ENCODE measurements at regions not wholly inside any gene's neighbourhood (a gene's known extent, or its start where the extent isn't known, plus 50 kb on each side); places are given as distances from the start of the nearest gene placed in this dataset.

- TF ChIP-seq CTCF (conservative IDR thresholded peaks at IDR 0.05 in 1 of 2, IDR thresholded peaks at IDR 0.05 in 1 of 2; ENCODE audit: low read depth in 1 of 2, low read length in 2 of 2) (no peak), EZH2 (IDR thresholded peaks at IDR 0.05; ENCODE audit: low read length, missing control alignments) (no peak)
Measured at GRCh38 chr7:68730964-68731363, 867.3 kb upstream of the AUTS2 start.

Measured in fibroblast of lung (primary cell).